Neural cell (in vitro differentiated cells): ENCODE measurements at regions not wholly inside any gene's neighbourhood (a gene's known extent, or its start where the extent isn't known, plus 50 kb on each side); places are given as distances from the start of the nearest gene placed in this dataset.
"Not testable (repeated sequence)": the region's sequence is repeated elsewhere in the genome, so short reads cannot be mapped to it uniquely, and the experiment has no call there.

ENCODE experiments used
- H2AFZ ChIP-seq: fragments of 200-600, 300-800 bp; sonication (generic), shearing (Covaris generic); 2 replicates; pipeline ENCODE4 v1.6.0; 2014; ENCODE audit warnings: low read depth, mild to moderate bottlenecking, antibody characterized with exemption, low read length, moderate library complexity
- H3F3A ChIP-seq: fragments of 200-600 bp; shearing (Covaris generic); 2 replicates; pipeline ENCODE4 v1.6.1; 2016; ENCODE audit warnings: mild to moderate bottlenecking, moderate library complexity, mixed read lengths, antibody characterized with exemption, low read length; ENCODE audit not compliant: insufficient read depth, poor library complexity, severe bottlenecking
- H3K27ac ChIP-seq: fragments of 200-600, 300-800 bp; sonication (generic), shearing (Covaris generic); 2 replicates; pipeline ENCODE4 v1.5.1; 2014; ENCODE audit warnings: mild to moderate bottlenecking, low read length, moderate library complexity
- H3K27me3 ChIP-seq: fragments of 300-800, 200-600 bp; sonication (generic), shearing (Covaris generic); 2 replicates; pipeline ENCODE4 v1.6.0; 2014; ENCODE audit warnings: mild to moderate bottlenecking, low read depth, low read length, moderate library complexity; ENCODE audit not compliant: insufficient read depth
- H3K36me3 ChIP-seq: fragments of 300-800, 200-600 bp; sonication (generic), shearing (Covaris generic); 2 replicates; pipeline ENCODE4 v1.5.1; 2014; ENCODE audit warnings: mild to moderate bottlenecking, antibody characterized with exemption, low read length, moderate library complexity; ENCODE audit not compliant: insufficient read depth
- H3K4me2 ChIP-seq: fragments of 300-800, 200-600 bp; sonication (generic), shearing (Covaris generic); 2 replicates; pipeline ENCODE4 v1.6.0; 2014; ENCODE audit warnings: mild to moderate bottlenecking, low read length
- H3K4me3 ChIP-seq: fragments of 300-800, 200-600 bp; sonication (generic), shearing (Covaris generic); 2 replicates; pipeline ENCODE4 v1.5.1; 2014; ENCODE audit warnings: mild to moderate bottlenecking, low read length, moderate library complexity
- H3K79me2 ChIP-seq: fragments of 200-600 bp; shearing (Covaris generic); replicated peaks from 2 replicates; pipeline ENCODE4 v1.6.0; 2014; ENCODE audit warnings: mild to moderate bottlenecking, low read length, moderate library complexity; ENCODE audit not compliant: insufficient read depth
- H3K9ac ChIP-seq: fragments of 300-800, 200-600 bp; sonication (generic), shearing (Covaris generic); 2 replicates; pipeline ENCODE4 v1.6.1; 2016; ENCODE audit warnings: mild to moderate bottlenecking, low read length, mixed read lengths
- H3K9me2 ChIP-seq: fragments of 200-600 bp; shearing (Covaris generic); 2 replicates; pipeline ENCODE4 v1.6.1; 2016; ENCODE audit warnings: mild to moderate bottlenecking, low read length, mixed read lengths; ENCODE audit not compliant: insufficient read depth
- H3K9me3 ChIP-seq: fragments of 200-600, 300-800 bp; sonication (generic), shearing (Covaris generic); 2 replicates; pipeline ENCODE4 v1.6.1; 2016; ENCODE audit warnings: mild to moderate bottlenecking, mixed run types, low read length, moderate library complexity, mixed read lengths
- H4K20me1 ChIP-seq: fragments of 200-600 bp; shearing (Covaris generic); 2 replicates; pipeline ENCODE4 v1.6.1; 2016; ENCODE audit warnings: mild to moderate bottlenecking, mixed run types; ENCODE audit not compliant: insufficient read depth
- EP300 ChIP-seq: fragments of 450-650 bp; conservative IDR thresholded peaks from 2 replicates; pipeline ENCODE4 v1.6.1; 2014; ENCODE audit warnings: antibody characterized with exemption, mild to moderate bottlenecking, moderate library complexity; ENCODE audit not compliant: poor library complexity, severe bottlenecking
- EZH2 ChIP-seq: fragments of 200-600, 300-800 bp; shearing (Covaris generic), sonication (generic); IDR thresholded peaks from 2 replicates; pipeline ENCODE4 v1.6.1; 2014; ENCODE audit warnings: antibody characterized with exemption, low read length, borderline replicate concordance, mild to moderate bottlenecking; ENCODE audit not compliant: insufficient read depth, poor library complexity, severe bottlenecking
- MXI1 ChIP-seq: fragments of 450-650 bp; conservative IDR thresholded peaks from 2 replicates; pipeline ENCODE4 v1.6.1; 2014; ENCODE audit warnings: antibody characterized with exemption, mild to moderate bottlenecking; ENCODE audit not compliant: poor library complexity, severe bottlenecking
- POLR2AphosphoS5 ChIP-seq: IDR thresholded peaks from 2 replicates; pipeline ENCODE4 v1.6.1; 2012
- RAD21 ChIP-seq: fragments of 450-650 bp; conservative IDR thresholded peaks from 2 replicates; pipeline ENCODE4 v1.6.1; 2014; ENCODE audit warnings: antibody characterized with exemption, mild to moderate bottlenecking, moderate library complexity
- SMC3 ChIP-seq: fragments of 450-650 bp; conservative IDR thresholded peaks from 2 replicates; pipeline ENCODE4 v1.6.1; 2014; ENCODE audit warnings: antibody characterized with exemption, mild to moderate bottlenecking, moderate library complexity; ENCODE audit not compliant: poor library complexity
- TAF1 ChIP-seq: IDR thresholded peaks from 2 replicates; pipeline ENCODE4 v1.6.1; 2012; ENCODE audit warnings: low read depth
- TF ChIP-seq, protein P1 (sequence below): IDR thresholded peaks from 2 replicates; pipeline ENCODE4 v1.6.1; 2012; ENCODE audit warnings: borderline replicate concordance
- TF ChIP-seq, protein P2 (sequence below): fragments of 450-650 bp; IDR thresholded peaks from 2 replicates; pipeline ENCODE4 v1.5.1; 2014; ENCODE audit warnings: antibody characterized with exemption, mild to moderate bottlenecking, moderate library complexity; ENCODE audit not compliant: poor library complexity, severe bottlenecking

- H2AFZ ChIP-seq, result no peak overlapping the region
- H3K4me3 ChIP-seq, result no peak overlapping the region
- H3K4me2 ChIP-seq, result no peak overlapping the region
Measured at GRCh38 chr13:64127856-64128255, 2712.2 kb upstream of the PCDH20 start.

GRCh38 chr13:64127192-64127591 lies 2711.5 kb upstream of the PCDH20 start:
- Histone ChIP-seq H3K4me3 (no peak overlapping the region), H3K9me2 (no peaks in the 10 kb centered on the region), H3K4me2 (no peak overlapping the region), H3K36me3 (no peaks in the 10 kb centered on the region), H3K79me2 (no peaks in the 10 kb centered on the region), H3K27me3 (no peaks in the 10 kb centered on the region), H2AFZ (no peak overlapping the region), H3K9ac (no peak overlapping the region), H3K27ac (no peak overlapping the region), H4K20me1 (no peaks in the 10 kb centered on the region), H3K9me3 (no peaks in the 10 kb centered on the region), H3F3A (no peaks in the 10 kb centered on the region)
- TF ChIP-seq TAF1 (no peak), MXI1 (no peak), EZH2 (no peak), RAD21 (no peak), POLR2AphosphoS5 (no peak), SMC3 (no peak), EP300 (no peak)
- TF ChIP-seq, protein P1, sequence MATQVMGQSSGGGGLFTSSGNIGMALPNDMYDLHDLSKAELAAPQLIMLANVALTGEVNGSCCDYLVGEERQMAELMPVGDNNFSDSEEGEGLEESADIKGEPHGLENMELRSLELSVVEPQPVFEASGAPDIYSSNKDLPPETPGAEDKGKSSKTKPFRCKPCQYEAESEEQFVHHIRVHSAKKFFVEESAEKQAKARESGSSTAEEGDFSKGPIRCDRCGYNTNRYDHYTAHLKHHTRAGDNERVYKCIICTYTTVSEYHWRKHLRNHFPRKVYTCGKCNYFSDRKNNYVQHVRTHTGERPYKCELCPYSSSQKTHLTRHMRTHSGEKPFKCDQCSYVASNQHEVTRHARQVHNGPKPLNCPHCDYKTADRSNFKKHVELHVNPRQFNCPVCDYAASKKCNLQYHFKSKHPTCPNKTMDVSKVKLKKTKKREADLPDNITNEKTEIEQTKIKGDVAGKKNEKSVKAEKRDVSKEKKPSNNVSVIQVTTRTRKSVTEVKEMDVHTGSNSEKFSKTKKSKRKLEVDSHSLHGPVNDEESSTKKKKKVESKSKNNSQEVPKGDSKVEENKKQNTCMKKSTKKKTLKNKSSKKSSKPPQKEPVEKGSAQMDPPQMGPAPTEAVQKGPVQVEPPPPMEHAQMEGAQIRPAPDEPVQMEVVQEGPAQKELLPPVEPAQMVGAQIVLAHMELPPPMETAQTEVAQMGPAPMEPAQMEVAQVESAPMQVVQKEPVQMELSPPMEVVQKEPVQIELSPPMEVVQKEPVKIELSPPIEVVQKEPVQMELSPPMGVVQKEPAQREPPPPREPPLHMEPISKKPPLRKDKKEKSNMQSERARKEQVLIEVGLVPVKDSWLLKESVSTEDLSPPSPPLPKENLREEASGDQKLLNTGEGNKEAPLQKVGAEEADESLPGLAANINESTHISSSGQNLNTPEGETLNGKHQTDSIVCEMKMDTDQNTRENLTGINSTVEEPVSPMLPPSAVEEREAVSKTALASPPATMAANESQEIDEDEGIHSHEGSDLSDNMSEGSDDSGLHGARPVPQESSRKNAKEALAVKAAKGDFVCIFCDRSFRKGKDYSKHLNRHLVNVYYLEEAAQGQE, result no peak
- TF ChIP-seq, protein P2, sequence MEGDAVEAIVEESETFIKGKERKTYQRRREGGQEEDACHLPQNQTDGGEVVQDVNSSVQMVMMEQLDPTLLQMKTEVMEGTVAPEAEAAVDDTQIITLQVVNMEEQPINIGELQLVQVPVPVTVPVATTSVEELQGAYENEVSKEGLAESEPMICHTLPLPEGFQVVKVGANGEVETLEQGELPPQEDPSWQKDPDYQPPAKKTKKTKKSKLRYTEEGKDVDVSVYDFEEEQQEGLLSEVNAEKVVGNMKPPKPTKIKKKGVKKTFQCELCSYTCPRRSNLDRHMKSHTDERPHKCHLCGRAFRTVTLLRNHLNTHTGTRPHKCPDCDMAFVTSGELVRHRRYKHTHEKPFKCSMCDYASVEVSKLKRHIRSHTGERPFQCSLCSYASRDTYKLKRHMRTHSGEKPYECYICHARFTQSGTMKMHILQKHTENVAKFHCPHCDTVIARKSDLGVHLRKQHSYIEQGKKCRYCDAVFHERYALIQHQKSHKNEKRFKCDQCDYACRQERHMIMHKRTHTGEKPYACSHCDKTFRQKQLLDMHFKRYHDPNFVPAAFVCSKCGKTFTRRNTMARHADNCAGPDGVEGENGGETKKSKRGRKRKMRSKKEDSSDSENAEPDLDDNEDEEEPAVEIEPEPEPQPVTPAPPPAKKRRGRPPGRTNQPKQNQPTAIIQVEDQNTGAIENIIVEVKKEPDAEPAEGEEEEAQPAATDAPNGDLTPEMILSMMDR, result no peak

More at GRCh38 chr13:64127856-64128255, 2712.2 kb upstream of the PCDH20 start:
- TF ChIP-seq, protein P2, result no peak
- no peak for TF ChIP-seq RAD21
- TF ChIP-seq EP300, result no peak
- no peak for TF ChIP-seq EZH2
- no peaks in the 10 kb centered on the region for H3K9me2 ChIP-seq
- H4K20me1 ChIP-seq, result no peaks in the 10 kb centered on the region
- no peak overlapping the region for H3K9ac ChIP-seq
- H3K27ac ChIP-seq, result no peak overlapping the region
- no peaks in the 10 kb centered on the region for H3K27me3 ChIP-seq
- H3F3A ChIP-seq, result no peaks in the 10 kb centered on the region
- no peaks in the 10 kb centered on the region for H3K9me3 ChIP-seq
- H3K36me3 ChIP-seq, result no peaks in the 10 kb centered on the region
- no peaks in the 10 kb centered on the region for H3K79me2 ChIP-seq

DNA sequence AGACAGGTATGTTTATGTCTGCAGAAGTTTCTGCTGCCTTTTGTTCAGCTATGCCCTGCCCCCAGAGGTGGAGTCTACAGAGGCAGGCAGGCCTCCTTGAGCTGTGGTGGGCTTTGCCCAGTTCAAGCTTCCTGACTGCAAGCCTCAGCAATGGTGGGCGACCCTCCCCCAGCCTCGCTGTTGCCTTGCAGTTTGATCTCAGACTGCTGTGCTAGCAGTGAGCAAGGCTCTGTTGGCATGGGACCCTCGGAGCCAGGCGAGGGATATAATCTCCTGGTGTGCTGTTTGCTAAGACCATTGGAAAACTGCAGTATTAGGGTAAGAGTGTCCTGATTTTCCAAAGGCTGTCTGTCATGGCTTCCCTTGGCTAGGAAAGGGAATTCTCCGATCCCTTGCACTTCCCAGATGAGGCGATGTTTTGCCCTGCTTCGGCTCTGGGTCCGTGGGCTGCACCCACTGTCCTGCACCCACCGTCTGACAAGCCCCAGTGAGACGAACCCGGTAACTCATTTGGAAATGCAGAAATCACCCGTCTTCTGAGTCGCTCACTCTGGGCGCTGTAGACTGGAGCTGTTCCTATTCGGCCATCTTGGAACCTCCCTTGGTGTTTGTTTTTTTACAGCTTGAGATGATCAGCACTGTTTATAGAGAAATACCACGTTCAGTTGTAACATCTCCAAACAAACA lies 2705.5 kb upstream of the PCDH20 start:
- H4K20me1 ChIP-seq, H3K4me2 ChIP-seq, H3F3A ChIP-seq, H3K4me3 ChIP-seq, H3K36me3 ChIP-seq, H3K9me3 ChIP-seq, H3K9ac ChIP-seq, H3K27me3 ChIP-seq, H3K79me2 ChIP-seq, H2AFZ ChIP-seq, H3K9me2 ChIP-seq, H3K27ac ChIP-seq: not testable (repeated sequence)
